OCI-LY1 (cell line): ENCODE measurements at regions not wholly inside any gene's neighbourhood (a gene's known extent, or its start where the extent isn't known, plus 50 kb on each side); places are given as distances from the start of the nearest gene placed in this dataset.

Experiments used
- H2AFZ ChIP-seq: fragments of 200-600 bp; sonication (generic), shearing (Covaris generic); 2 replicates; pipeline ENCODE4 v1.6.0; 2014; ENCODE audit warnings: antibody characterized with exemption, mild to moderate bottlenecking, low read length
- H3F3A ChIP-seq: fragments of 200-600 bp; sonication (generic), shearing (Covaris generic); 2 replicates; pipeline ENCODE4 v1.6.0; 2014; ENCODE audit warnings: mild to moderate bottlenecking, antibody characterized with exemption, low read length, moderate library complexity; ENCODE audit not compliant: insufficient read depth
- H3K27ac ChIP-seq: fragments of 200-600 bp; sonication (generic); 2 replicates; pipeline ENCODE4 v1.5.1; 2014; ENCODE audit warnings: low read length, mixed run types, mild to moderate bottlenecking, low read depth; ENCODE audit not compliant: poor library complexity, severe bottlenecking
- H3K27me3 ChIP-seq: fragments of 200-600 bp; sonication (generic); 2 replicates; pipeline ENCODE4 v1.6.0; 2014; ENCODE audit warnings: antibody characterized with exemption, mild to moderate bottlenecking, low read length, moderate library complexity; ENCODE audit not compliant: insufficient read depth
- H3K36me3 ChIP-seq: fragments of 200-600 bp; sonication (generic); 2 replicates; pipeline ENCODE4 v1.6.1; 2014; ENCODE audit warnings: mild to moderate bottlenecking, antibody characterized with exemption, low read length, moderate library complexity, mixed read lengths; ENCODE audit not compliant: insufficient read depth
- H3K4me1 ChIP-seq: fragments of 200-600 bp; sonication (generic); 2 replicates; pipeline ENCODE4 v1.5.1; 2014; ENCODE audit warnings: mild to moderate bottlenecking, low read length, moderate library complexity; ENCODE audit not compliant: insufficient read depth, severe bottlenecking
- H3K4me2 ChIP-seq: fragments of 200-600 bp; sonication (generic), shearing (Covaris generic); 2 replicates; pipeline ENCODE4 v1.6.1; 2014; ENCODE audit warnings: low read length
- H3K4me3 ChIP-seq: fragments of 200-600 bp; sonication (generic); 2 replicates; pipeline ENCODE4 v1.5.1; 2014; ENCODE audit warnings: low read length, low read depth, mild to moderate bottlenecking, mixed read lengths; ENCODE audit not compliant: poor library complexity, severe bottlenecking
- H3K79me2 ChIP-seq: fragments of 200-600 bp; shearing (Covaris generic); 2 replicates; pipeline ENCODE4 v1.6.1; 2016; ENCODE audit warnings: mixed run types, low read length, mixed read lengths; ENCODE audit not compliant: insufficient read depth
- H3K9ac ChIP-seq: fragments of 200-600 bp; sonication (generic), shearing (Covaris generic); 2 replicates; pipeline ENCODE4 v1.6.1; 2014; ENCODE audit warnings: mild to moderate bottlenecking, low read length, mixed read lengths
- H3K9me2 ChIP-seq: fragments of 200-600 bp; sonication (generic), shearing (Covaris generic); 2 replicates; pipeline ENCODE4 v1.6.1; 2014; ENCODE audit warnings: low read depth, mild to moderate bottlenecking, low read length, mixed read lengths
- H3K9me3 ChIP-seq: fragments of 200-600 bp; shearing (Covaris generic); 2 replicates; pipeline ENCODE4 v1.6.1; 2014; ENCODE audit warnings: low read length, mixed read lengths
- H4K20me1 ChIP-seq: fragments of 200-600 bp; sonication (generic), shearing (Covaris generic); 2 replicates; pipeline ENCODE4 v1.6.0; 2016; ENCODE audit warnings: mild to moderate bottlenecking, low read length; ENCODE audit not compliant: insufficient read depth
- EZH2 ChIP-seq: fragments of 200-600 bp; sonication (generic), shearing (Covaris generic); IDR thresholded peaks from 2 replicates; pipeline ENCODE4 v1.8.0; 2017; ENCODE audit warnings: borderline replicate concordance, mixed run types, mild to moderate bottlenecking, antibody characterized with exemption, low read length, moderate library complexity, mixed read lengths
- TF ChIP-seq, protein P1 (sequence below): fragments of 200-600 bp; sonication (generic), shearing (Covaris generic); IDR thresholded peaks from 2 replicates; pipeline ENCODE4 v1.5.1; 2017; ENCODE audit warnings: mild to moderate bottlenecking, antibody characterized with exemption, low read length, moderate library complexity, mixed read lengths

DNA sequence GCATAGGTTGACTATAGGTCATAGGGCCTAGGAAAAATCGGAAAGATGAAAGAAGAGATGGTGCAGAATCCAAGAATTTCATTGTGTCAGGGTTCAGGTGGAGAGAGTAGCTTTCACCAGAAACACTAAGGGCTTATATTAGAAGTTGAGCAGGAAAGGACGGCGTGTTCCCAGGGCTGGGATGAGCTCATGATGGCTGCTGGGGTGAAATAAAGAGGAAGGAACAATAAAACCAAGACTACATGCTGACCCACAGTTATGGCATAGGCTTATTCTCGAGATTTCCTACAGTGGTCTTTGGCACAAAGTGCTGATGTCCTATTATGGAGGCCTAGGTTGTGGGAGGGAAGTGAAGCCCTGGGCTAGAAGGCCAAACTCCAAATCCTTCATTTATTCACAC, 195.8 kb downstream of the PTEN start:
- Histone ChIP-seq H3K9ac (no peak overlapping the region), H3K27ac (no peak overlapping the region), H3K79me2 (no peaks in the 10 kb centered on the region), H3F3A (no peaks in the 10 kb centered on the region), H3K9me2 (no peaks in the 10 kb centered on the region), H2AFZ (no peak overlapping the region), H3K27me3 (no peaks in the 10 kb centered on the region), H3K9me3 (no peaks in the 10 kb centered on the region), H4K20me1 (no peaks in the 10 kb centered on the region), H3K4me1 (no peaks in the 10 kb centered on the region), H3K4me3 (no peak overlapping the region), H3K36me3 (no peaks in the 10 kb centered on the region), H3K4me2 (no peak overlapping the region)
- TF ChIP-seq, protein P1, sequence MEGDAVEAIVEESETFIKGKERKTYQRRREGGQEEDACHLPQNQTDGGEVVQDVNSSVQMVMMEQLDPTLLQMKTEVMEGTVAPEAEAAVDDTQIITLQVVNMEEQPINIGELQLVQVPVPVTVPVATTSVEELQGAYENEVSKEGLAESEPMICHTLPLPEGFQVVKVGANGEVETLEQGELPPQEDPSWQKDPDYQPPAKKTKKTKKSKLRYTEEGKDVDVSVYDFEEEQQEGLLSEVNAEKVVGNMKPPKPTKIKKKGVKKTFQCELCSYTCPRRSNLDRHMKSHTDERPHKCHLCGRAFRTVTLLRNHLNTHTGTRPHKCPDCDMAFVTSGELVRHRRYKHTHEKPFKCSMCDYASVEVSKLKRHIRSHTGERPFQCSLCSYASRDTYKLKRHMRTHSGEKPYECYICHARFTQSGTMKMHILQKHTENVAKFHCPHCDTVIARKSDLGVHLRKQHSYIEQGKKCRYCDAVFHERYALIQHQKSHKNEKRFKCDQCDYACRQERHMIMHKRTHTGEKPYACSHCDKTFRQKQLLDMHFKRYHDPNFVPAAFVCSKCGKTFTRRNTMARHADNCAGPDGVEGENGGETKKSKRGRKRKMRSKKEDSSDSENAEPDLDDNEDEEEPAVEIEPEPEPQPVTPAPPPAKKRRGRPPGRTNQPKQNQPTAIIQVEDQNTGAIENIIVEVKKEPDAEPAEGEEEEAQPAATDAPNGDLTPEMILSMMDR = no peak
- TF ChIP-seq EZH2 = no peak

DNA sequence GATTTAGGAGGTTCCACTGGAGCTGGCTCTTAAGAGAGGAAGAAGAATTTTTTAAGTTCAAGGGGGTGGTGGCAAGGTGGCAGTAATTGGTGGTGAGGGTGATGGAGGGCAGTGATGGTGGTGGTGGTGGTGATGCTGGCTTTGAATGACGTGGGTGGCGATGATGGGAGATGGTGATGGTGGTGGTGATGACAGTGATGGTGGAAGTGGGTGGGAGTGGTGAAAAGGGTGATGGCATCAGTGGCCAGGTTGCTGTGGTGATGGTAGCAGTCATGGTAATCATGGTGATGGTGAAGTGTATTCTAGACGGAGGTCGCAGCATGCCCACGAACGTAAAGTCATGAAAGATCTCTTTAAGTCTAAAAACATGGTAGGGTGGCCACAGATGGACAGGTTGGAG, 197.3 kb downstream of the PTEN start:
- Histone ChIP-seq H3F3A (no peaks in the 10 kb centered on the region), H3K79me2 (no peaks in the 10 kb centered on the region), H3K9ac (no peak overlapping the region), H3K4me3 (no peak overlapping the region), H3K4me1 (no peaks in the 10 kb centered on the region), H3K9me2 (no peaks in the 10 kb centered on the region), H4K20me1 (no peaks in the 10 kb centered on the region), H2AFZ (no peak overlapping the region), H3K27ac (no peak overlapping the region), H3K9me3 (no peaks in the 10 kb centered on the region), H3K27me3 (no peaks in the 10 kb centered on the region), H3K4me2 (no peak overlapping the region), H3K36me3 (no peaks in the 10 kb centered on the region)
- TF ChIP-seq EZH2 = no peak
- TF ChIP-seq, protein P1 = no peak

DNA sequence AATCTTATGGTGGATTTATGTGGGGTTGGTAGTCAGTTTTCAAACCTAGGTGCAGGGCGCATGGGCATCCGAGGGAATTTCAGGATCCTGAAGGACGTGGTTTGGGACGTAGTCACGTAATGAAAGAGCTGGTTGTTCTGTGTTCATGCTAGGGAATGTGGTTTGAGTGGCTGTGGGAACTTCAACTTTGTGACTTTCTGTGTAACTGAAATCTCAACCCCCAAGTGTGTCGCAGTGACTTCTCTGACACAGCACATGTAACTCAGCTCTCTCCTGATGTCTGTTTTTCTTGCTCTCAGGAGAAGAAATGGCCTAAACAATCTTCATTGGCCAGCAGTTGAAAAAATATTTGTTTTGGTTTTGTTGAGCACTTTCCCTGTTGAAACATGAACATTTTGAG, 199.0 kb downstream of the PTEN start:
- Histone ChIP-seq H3K9me2 (no peaks in the 10 kb centered on the region), H3K4me1 (no peaks in the 10 kb centered on the region), H3K4me2 (no peak overlapping the region), H3K4me3 (no peak overlapping the region), H3K27me3 (no peaks in the 10 kb centered on the region), H4K20me1 (no peaks in the 10 kb centered on the region), H3K9me3 (no peaks in the 10 kb centered on the region), H3K9ac (no peak overlapping the region), H2AFZ (no peak overlapping the region), H3K27ac (no peak overlapping the region), H3K36me3 (no peaks in the 10 kb centered on the region), H3K79me2 (no peaks in the 10 kb centered on the region), H3F3A (no peaks in the 10 kb centered on the region)
- TF ChIP-seq, protein P1 = no peak
- no peak for TF ChIP-seq EZH2
